ENCODE measurements at regions not wholly inside any gene's neighbourhood (a gene's known extent, or its start where the extent isn't known, plus 50 kb on each side); places are given as distances from the start of the nearest gene placed in this dataset.

DNA sequence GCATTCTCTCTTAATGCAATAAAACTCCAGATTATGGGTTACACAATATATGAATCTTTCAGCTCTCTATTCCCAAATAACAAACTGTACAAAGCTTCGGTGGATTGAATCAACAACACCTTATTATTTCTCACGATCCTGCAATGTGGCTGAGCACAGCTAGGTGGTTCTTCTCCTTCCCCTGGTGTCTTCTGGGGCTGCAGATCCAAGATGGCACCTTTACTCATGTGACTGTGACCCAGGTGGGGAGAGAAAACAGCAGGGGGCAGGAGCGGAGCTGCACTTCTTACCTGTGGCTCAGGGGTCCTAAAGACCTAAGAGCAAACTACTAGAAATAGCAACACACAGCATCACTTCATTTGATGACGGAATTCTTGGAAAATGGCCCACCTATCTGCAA, 233.1 kb downstream of the IRX1 start:
- TF ChIP-seq CTCF (IDR thresholded peaks at IDR 0.05) = no peak
- TF ChIP-seq POLR2AphosphoS5 (IDR thresholded peaks at IDR 0.05; ENCODE audit: insufficient read depth in 1 of 2, low read depth in 1 of 2) = no peak
